GM06990 (cell line): ENCODE measurements at regions not wholly inside any gene's neighbourhood (a gene's known extent, or its start where the extent isn't known, plus 50 kb on each side); places are given as distances from the start of the nearest gene placed in this dataset.
"Not testable (repeated sequence)": the region's sequence is repeated elsewhere in the genome, so short reads cannot be mapped to it uniquely, and the experiment has no call there.

Experiments
- DNase-seq: peaks from one replicate; pipeline ENCODE4 v3.0.0-alpha.2; 2011; ENCODE audit not compliant: insufficient read length; ENCODE audit errors: extremely low read depth
- H3K27me3 ChIP-seq: replicated peaks from 2 replicates; pipeline ENCODE4 v1.6.0; 2011; ENCODE audit warnings: low read length; ENCODE audit not compliant: control insufficient read depth, insufficient read depth
- H3K36me3 ChIP-seq: 2 replicates; pipeline ENCODE4 v1.5.1; 2011; ENCODE audit warnings: low read length; ENCODE audit not compliant: control insufficient read depth, insufficient read depth
- H3K4me3 ChIP-seq: replicated peaks from 2 replicates; pipeline ENCODE4 v1.5.1; 2011; ENCODE audit warnings: low read depth, mild to moderate bottlenecking, control low read depth, low read length
- CTCF ChIP-seq: IDR thresholded peaks from 2 replicates; pipeline ENCODE4 v1.5.1; 2011; ENCODE audit warnings: low read length, control low read depth, mild to moderate bottlenecking, inconsistent platforms; ENCODE audit not compliant: insufficient read depth, poor library complexity, severe bottlenecking

- no peak for TF ChIP-seq CTCF
- no peak overlapping the region for H3K4me3 ChIP-seq
- no peak for DNase-seq
- H3K36me3 ChIP-seq, result no peaks in the 10 kb centered on the region
- no peaks in the 10 kb centered on the region for H3K27me3 ChIP-seq
These were observed 1132.0 kb downstream of the SORCS1 start for GRCh38 chr10:106032450-106033002.

- no peak for TF ChIP-seq CTCF
- Histone ChIP-seq H3K27me3 (no peaks in the 10 kb centered on the region), H3K4me3 (no peak overlapping the region), H3K36me3 (no peaks in the 10 kb centered on the region)
- no peak for DNase-seq
These were observed 1137.3 kb downstream of the SORCS1 start for GRCh38 chr10:106027240-106027639.

GRCh38 chr10:106025208-106025811 is 1139.2 kb downstream of the SORCS1 start:
- no peak for DNase-seq
- Histone ChIP-seq H3K4me3 (no peak overlapping the region), H3K36me3 (no peaks in the 10 kb centered on the region), H3K27me3 (no peaks in the 10 kb centered on the region)
- TF ChIP-seq CTCF, result no peak

- H3K36me3 ChIP-seq, result no peaks in the 10 kb centered on the region
- TF ChIP-seq CTCF, result no peak
- no peaks in the 10 kb centered on the region for H3K27me3 ChIP-seq
- DNase-seq, result no peak
- H3K4me3 ChIP-seq, result no peak overlapping the region
These were observed 1141.2 kb downstream of the SORCS1 start for GRCh38 chr10:106023329-106023728.

GRCh38 chr10:106019559-106019958 is 1144.9 kb downstream of the SORCS1 start:
- not testable (repeated sequence) for DNase-seq

GRCh38 chr10:106015369-106016199 is 1148.9 kb downstream of the SORCS1 start:
- DNase-seq, H3K27me3 ChIP-seq, H3K4me3 ChIP-seq, H3K36me3 ChIP-seq: not testable (repeated sequence)

More at GRCh38 chr10:106019559-106019958, 1144.9 kb downstream of the SORCS1 start:
- H3K4me3 ChIP-seq, H3K27me3 ChIP-seq, H3K36me3 ChIP-seq: not testable (repeated sequence)
